Peyer's patch (tissue), 4 donors: ENCODE measurements at regions not wholly inside any gene's neighbourhood (a gene's known extent, or its start where the extent isn't known, plus 50 kb on each side); places are given as distances from the start of the nearest gene placed in this dataset.

ENCODE experiments used
- DNase-seq, 3 donors: peaks; one replicate each; pipeline ENCODE4 v3.0.0-alpha.2; 2017 to 2019
- H3K27ac ChIP-seq, 4 donors: fragments of 200-600 bp; sonication (generic); one replicate each; pipeline ENCODE4 v1.5.1; 2016 to 2019
- H3K27me3 ChIP-seq, 2 donors: fragments of 200-600 bp; sonication (generic); one replicate each; pipeline ENCODE4 v1.5.1; 2019
- H3K36me3 ChIP-seq, 3 donors: fragments of 200-600 bp; sonication (generic); one replicate each; pipeline ENCODE4 v1.5.1; 2016 to 2019
- H3K4me1 ChIP-seq, 4 donors: fragments of 200-600 bp; sonication (generic); one replicate each; pipeline ENCODE4 v1.5.1; 2016 to 2019
- H3K4me3 ChIP-seq, 4 donors: fragments of 200-600 bp; sonication (generic); 1 replicate in 3 of 4; 2 replicates in 1 of 4; pipeline ENCODE4 v1.5.1; 2016 to 2019; ENCODE audit warnings: mild to moderate bottlenecking in 1 of 4
- H3K9me3 ChIP-seq, 4 donors: fragments of 200-600 bp; sonication (generic); one replicate each; pipeline ENCODE4 v1.5.1; 2016 to 2019; ENCODE audit warnings: mild to moderate bottlenecking in 1 of 4
- CTCF ChIP-seq, 6 experiments: fragments of 450-650 bp in 4 of 6; fragments of 200-600 bp in 2 of 6; sonication (generic) in 1 of 6; IDR thresholded peaks; one replicate each; pipeline ENCODE4 v1.5.1; 2017 to 2019; ENCODE audit warnings: antibody characterized with exemption in 6 of 6, mild to moderate bottlenecking in 3 of 6, moderate library complexity in 1 of 6
- POLR2A ChIP-seq, 2 donors: fragments of 450-650 bp; IDR thresholded peaks; one replicate each; pipeline ENCODE4 v1.5.1; 2017; ENCODE audit warnings: antibody characterized with exemption in 2 of 2, mild to moderate bottlenecking in 2 of 2, moderate library complexity in 2 of 2

- TF ChIP-seq CTCF (IDR thresholded peaks at IDR 0.05) (no peak), POLR2A (IDR thresholded peaks at IDR 0.05) (no peak)
Measured at GRCh38 chr3:127114337-127115070, 78.4 kb upstream of the PRR23E start.

GRCh38 chr3:127115691-127116351 lies 77.1 kb upstream of the PRR23E start:
- TF ChIP-seq POLR2A (IDR thresholded peaks at IDR 0.05) (no peak), CTCF (IDR thresholded peaks at IDR 0.05) (no peak)
- Histone ChIP-seq H3K4me1 (no peaks in the 10 kb centered on the region), H3K4me3 (no peak overlapping the region), H3K36me3 (no peaks in the 10 kb centered on the region), H3K9me3 (peaks cover 0 to 8% (median 3%) of the 10 kb centered on the region in 4 donors), H3K27me3 (no peaks in the 10 kb centered on the region), H3K27ac (no peak overlapping the region)
- no peak for DNase-seq

More at GRCh38 chr3:127114337-127115070, 78.4 kb upstream of the PRR23E start:
- Histone ChIP-seq H3K27me3 (no peaks in the 10 kb centered on the region), H3K4me3 (no peak overlapping the region), H3K27ac (no peak overlapping the region), H3K9me3 (peaks cover 0 to 8% (median 3%) of the 10 kb centered on the region in 4 donors), H3K4me1 (no peaks in the 10 kb centered on the region), H3K36me3 (no peaks in the 10 kb centered on the region)
- no peak for DNase-seq

- Histone ChIP-seq H3K27ac (no peak overlapping the region), H3K27me3 (no peaks in the 10 kb centered on the region), H3K9me3 (no peaks in the 10 kb centered on the region), H3K4me1 (no peaks in the 10 kb centered on the region), H3K4me3 (no peak overlapping the region), H3K36me3 (no peaks in the 10 kb centered on the region)
- TF ChIP-seq CTCF (IDR thresholded peaks at IDR 0.05) = no peak
- no peak for TF ChIP-seq POLR2A (IDR thresholded peaks at IDR 0.05)
- no peak for DNase-seq
Measured at GRCh38 chr3:127118366-127118765, 74.6 kb upstream of the PRR23E start.

- TF ChIP-seq POLR2A (IDR thresholded peaks at IDR 0.05) = no peak
- TF ChIP-seq CTCF (IDR thresholded peaks at IDR 0.05) = no peak
- Histone ChIP-seq H3K36me3 (no peaks in the 10 kb centered on the region), H3K4me1 (no peaks in the 10 kb centered on the region), H3K27ac (no peak overlapping the region), H3K27me3 (no peaks in the 10 kb centered on the region), H3K9me3 (no peaks in the 10 kb centered on the region), H3K4me3 (no peak overlapping the region)
- no peak for DNase-seq
Measured at GRCh38 chr3:127119693-127120464, 73.1 kb upstream of the PRR23E start.

- H3K27ac ChIP-seq = no peak overlapping the region
- no peak for DNase-seq
- no peak overlapping the region for H3K4me3 ChIP-seq
- no peaks in the 10 kb centered on the region for H3K9me3 ChIP-seq
- H3K36me3 ChIP-seq = no peaks in the 10 kb centered on the region
- H3K4me1 ChIP-seq = no peaks in the 10 kb centered on the region
- no peaks in the 10 kb centered on the region for H3K27me3 ChIP-seq
- TF ChIP-seq POLR2A (IDR thresholded peaks at IDR 0.05) = no peak
- TF ChIP-seq CTCF (IDR thresholded peaks at IDR 0.05) = no peak
Measured at GRCh38 chr3:127120851-127121647, 71.9 kb upstream of the PRR23E start.
